GM18909 (cell line): ENCODE measurements at regions not wholly inside any gene's neighbourhood (a gene's known extent, or its start where the extent isn't known, plus 50 kb on each side); places are given as distances from the start of the nearest gene placed in this dataset.

ENCODE experiments used
- ATAC-seq: cut with Tn5 transposase; IDR thresholded peaks from one replicate; pipeline ENCODE4 v1.9.1; 2021; ENCODE audit warnings: mild to moderate bottlenecking; ENCODE audit not compliant: unreplicated experiment, poor library complexity

GRCh38 chr17:68706356-68706920 lies 105.3 kb upstream of the FAM20A start:
- ATAC-seq = no peak

DNA sequence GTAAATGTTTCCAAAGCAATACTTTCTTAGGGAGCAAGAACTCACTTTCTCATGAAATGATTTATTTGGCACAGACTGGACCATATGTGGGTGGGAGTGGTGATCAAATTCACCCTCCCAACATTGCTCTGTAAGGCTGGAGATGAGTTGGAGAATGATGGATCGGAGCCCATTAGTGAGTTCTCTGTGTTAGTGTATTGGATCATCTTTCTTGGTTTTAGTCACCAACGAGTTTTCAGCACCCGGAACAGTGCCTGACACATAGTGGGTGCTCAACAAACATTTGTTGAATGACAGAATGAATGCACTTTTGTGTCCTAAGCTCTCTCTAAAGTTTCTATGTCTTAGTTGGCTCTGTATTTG lies 104.5 kb upstream of the FAM20A start:
- no peak for ATAC-seq

GRCh38 chr17:68704871-68705713 lies 103.9 kb upstream of the FAM20A start:
- no peak for ATAC-seq

GRCh38 chr17:68701046-68701445 lies 99.9 kb upstream of the FAM20A start:
- ATAC-seq = no peak

DNA sequence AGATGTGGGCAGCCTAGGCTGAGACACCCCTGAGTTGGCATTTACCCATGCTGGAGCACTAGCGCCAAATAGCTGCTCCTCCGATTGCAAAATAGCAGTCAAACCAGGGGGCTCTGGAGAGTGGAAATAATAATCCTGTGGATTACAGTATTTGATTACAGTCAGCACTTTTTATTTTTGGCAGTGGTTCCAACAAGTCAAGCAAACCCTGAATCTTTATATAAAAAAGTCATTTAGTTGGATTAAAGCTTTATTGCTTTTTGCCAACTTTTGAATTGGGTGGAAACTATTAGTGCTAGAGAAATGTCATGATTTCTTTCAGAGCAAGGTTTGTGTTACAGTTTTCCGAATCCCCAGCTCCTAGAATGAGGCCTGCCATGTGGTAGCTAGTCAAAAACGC lies 99.3 kb upstream of the FAM20A start:
- no peak for ATAC-seq

GRCh38 chr17:68699936-68700335 lies 98.8 kb upstream of the FAM20A start:
- ATAC-seq = no peak

DNA sequence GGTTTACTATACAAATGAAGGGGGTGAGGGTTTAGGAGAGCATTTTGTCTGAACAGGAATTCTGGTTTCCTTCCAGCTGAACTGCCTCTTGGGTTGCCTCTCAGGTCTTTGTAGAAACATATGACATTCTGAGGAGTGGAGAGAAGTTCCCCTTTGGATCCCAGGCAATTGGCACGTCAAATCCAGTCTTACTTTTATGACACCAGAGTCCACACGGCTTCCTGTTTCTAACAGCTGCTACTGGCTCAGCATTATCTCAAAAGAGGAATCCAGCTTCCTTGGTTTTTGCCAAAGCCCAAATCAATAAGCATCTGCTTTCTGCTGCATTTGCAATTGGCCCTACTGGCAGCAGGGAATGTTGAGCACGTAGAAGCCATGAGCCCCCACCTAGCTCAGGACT lies 97.6 kb upstream of the FAM20A start:
- no peak for ATAC-seq

DNA sequence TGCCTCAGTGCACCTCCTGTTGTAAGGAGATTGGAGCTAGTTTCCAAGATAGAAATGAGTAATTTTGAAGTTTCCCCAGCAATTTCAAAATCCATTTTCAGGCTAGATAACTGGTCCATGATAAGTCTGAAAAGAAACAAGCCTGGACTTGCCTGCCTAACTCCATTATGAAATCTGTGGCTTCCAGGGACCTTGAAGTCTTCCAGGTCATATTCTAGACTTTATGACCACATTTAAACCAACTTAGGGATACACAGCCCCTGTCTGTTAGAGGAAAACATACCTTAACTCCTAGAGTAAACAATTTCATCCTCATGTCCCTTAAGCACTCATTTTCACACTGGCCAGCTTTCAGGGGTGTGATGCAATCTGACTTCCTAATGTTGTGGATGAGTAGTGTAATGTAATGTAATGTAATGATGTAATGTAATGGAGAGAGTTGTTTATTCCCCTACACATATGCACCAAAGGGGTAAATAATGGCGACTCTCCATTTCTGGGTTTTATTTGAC lies 96.7 kb upstream of the FAM20A start:
- no peak for ATAC-seq

- ATAC-seq = no peak
Measured at GRCh38 chr17:68695659-68696058, 94.5 kb upstream of the FAM20A start.

GRCh38 chr17:68694791-68695485 lies 93.8 kb upstream of the FAM20A start:
- ATAC-seq = no peak

GRCh38 chr17:68693896-68694295 lies 92.7 kb upstream of the FAM20A start:
- no peak for ATAC-seq

DNA sequence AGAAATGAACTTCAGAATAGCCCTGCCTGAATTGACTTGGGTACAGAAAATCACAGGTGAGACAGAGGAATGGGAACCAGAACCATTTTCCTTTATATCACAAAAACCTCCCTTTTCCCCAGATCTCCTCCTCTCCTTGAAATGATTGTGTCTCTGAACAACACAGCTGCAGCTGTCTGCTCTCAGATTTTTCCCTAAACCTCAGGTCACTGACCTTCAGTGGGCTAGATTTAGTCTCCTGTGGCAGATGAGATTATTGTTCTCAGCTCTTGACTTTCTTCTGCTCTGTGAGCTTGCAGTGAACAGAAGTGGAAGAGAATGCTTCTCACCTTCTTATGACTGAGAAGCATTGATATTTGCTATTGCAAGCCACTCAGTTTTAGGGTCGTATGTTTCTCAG lies 92.3 kb upstream of the FAM20A start:
- no peak for ATAC-seq

DNA sequence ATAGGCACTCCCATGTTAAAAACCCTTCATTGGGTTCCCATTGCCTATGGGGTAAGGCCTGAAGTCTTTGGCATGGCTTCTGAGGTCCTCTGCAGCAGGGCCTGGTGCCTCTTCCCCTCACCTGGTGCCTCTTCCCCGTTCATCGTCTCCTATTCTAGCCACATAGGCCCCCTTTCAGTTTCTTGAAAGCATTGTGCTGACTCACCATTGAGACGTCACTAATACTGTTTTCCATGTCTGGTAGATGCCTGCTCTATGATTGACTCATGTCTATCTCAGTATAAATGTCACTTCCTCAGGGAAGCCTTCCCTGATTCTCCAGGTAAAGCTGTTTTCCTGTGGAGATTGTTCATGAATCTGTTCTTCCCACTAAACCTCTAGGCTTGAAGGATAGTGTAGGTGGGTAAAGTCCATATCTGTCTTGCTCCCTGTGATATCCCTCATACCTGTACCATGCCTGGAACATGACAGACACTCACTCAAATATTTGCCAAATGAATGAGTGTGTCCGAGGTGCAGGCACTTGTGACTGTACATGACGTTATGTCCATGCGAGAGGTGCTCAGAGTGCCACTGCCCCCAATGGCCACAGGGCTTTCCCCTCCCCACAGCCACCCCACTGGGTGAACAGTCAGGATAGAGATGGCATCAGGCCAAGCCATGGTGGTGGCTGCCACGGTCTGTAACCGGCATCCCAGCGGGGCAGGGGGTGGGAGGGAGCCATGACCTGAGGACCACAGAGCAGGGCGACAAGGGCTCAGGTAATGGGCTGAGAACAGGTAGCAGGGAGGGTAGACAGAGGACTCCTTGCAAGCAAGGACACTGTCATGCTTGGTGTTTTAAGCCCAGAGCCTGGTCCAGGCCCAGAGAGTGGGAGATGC lies 85.2 kb upstream of the FAM20A start:
- ATAC-seq = no peak

DNA sequence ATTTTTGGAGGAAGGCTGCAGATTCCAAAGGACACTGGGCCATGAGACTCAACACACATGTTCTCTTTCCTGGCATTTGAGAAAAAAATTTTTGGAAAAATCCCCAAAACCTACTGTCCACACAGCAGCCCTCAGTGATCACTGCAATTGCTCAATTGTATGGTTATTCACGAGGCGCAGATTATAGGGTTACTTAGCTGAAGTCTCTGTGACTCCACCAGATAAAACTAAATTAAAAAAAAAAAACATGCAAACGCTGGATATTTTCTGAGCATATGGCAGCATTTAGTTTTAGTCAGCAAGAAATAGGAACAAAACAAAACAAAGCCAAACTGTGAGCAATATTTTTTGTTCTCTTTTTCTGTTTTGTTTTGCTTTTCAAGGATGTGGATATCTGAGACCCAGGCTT lies 83.8 kb upstream of the FAM20A start:
- ATAC-seq = no peak

DNA sequence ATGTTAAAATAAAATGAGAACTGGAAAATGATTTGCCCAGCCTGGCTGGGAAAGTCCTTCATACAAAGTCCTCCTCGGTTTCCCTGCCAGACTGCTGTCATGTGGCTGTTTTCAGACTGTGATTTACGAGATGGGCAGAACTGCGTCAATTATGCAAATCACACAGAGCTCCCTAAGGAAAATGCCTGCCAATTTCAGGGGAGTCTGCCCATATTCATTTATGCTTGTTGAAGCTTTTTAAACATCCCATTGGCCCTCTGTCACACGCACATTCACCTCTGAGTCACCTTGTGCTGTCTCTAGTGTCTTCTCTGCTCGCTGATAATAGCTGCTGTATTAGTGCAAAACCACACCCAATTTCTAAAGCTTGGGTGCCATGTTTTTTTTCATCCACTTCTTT lies 81.7 kb upstream of the FAM20A start:
- ATAC-seq = no peak

DNA sequence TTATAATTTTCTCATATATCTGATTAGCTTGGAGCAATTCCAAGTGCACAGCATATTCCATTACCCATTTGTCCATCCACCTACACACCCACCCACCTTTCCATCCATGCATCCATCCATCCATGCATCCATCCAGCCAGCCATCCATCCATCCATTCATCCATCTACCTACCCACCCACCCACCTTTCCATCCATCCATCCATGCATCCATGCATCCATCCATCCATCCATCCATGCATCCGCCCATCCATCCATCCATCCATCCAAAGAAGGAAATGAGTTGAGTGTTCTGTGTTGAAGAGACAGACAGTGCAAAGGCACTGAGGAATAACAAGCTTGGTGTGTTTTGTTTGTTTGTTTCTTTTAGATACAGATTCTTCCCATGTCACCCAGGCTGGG lies 78.7 kb upstream of the FAM20A start:
- ATAC-seq = no peak

GRCh38 chr17:68676856-68677255 lies 75.7 kb upstream of the FAM20A start:
- ATAC-seq = no peak

GRCh38 chr17:68675723-68676122 lies 74.6 kb upstream of the FAM20A start:
- ATAC-seq = no peak

- no peak for ATAC-seq
Measured at GRCh38 chr17:68674029-68674925, 73.1 kb upstream of the FAM20A start.
